Coronary artery (tissue), 2 donors: ENCODE measurements at regions not wholly inside any gene's neighbourhood (a gene's known extent, or its start where the extent isn't known, plus 50 kb on each side); places are given as distances from the start of the nearest gene placed in this dataset.
"Not testable (repeated sequence)": the region's sequence is repeated elsewhere in the genome, so short reads cannot be mapped to it uniquely, and the experiment has no call there.

ENCODE experiments used
- DNase-seq: peaks from one replicate; pipeline ENCODE4 v3.0.0-alpha.2; 2017; ENCODE audit warnings: low spot score
- H3K27ac ChIP-seq, 2 donors: fragments of 200-600 bp; sonication (generic); one replicate each; pipeline ENCODE4 v1.5.1; 2016 to 2019
- H3K4me3 ChIP-seq: fragments of 200-600 bp; sonication (generic); 2 replicates; pipeline ENCODE4 v1.5.1; 2016; ENCODE audit warnings: mild to moderate bottlenecking, moderate library complexity
- TF ChIP-seq, protein P1 (sequence below): fragments of 200-600 bp; sonication (generic); IDR thresholded peaks from one replicate; pipeline ENCODE4 v1.5.1; 2019; ENCODE audit warnings: antibody characterized with exemption

DNA sequence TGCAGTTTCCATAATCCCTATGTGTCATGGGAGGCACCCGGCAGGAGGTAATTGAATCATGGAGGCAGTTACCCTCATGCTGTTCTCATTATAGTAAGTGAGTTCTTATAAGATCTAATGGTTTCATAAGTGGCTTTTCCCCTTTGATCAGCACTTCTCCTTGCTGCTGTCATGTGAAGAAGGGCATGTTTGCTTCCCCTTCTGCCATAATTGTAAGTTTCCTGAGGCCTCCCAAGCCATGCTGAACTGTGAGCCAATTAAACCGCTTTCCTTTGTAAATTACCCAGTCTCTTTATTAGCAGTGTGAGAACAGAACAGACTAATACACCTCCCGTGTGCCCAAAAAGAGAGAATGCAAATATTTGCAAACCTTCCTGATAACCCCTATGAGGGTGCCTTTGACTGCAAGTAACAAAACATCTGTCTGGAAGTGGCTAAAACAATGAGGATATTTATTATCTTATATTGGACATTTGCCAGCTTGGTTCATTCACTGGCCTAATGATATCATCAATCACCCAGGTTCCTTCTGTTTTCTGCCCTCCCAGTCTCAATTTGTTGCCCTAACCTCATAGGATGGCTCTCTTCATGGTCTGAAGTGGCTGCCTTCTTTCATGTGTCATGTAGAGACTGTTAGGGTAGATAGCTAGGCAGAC lies 68.7 kb downstream of the BHLHE40 start:
- H3K4me3 ChIP-seq: no peak overlapping the region
- DNase-seq: no peak
- no peak overlapping the region for H3K27ac ChIP-seq
- TF ChIP-seq, protein P1, sequence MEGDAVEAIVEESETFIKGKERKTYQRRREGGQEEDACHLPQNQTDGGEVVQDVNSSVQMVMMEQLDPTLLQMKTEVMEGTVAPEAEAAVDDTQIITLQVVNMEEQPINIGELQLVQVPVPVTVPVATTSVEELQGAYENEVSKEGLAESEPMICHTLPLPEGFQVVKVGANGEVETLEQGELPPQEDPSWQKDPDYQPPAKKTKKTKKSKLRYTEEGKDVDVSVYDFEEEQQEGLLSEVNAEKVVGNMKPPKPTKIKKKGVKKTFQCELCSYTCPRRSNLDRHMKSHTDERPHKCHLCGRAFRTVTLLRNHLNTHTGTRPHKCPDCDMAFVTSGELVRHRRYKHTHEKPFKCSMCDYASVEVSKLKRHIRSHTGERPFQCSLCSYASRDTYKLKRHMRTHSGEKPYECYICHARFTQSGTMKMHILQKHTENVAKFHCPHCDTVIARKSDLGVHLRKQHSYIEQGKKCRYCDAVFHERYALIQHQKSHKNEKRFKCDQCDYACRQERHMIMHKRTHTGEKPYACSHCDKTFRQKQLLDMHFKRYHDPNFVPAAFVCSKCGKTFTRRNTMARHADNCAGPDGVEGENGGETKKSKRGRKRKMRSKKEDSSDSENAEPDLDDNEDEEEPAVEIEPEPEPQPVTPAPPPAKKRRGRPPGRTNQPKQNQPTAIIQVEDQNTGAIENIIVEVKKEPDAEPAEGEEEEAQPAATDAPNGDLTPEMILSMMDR: no peak

DNA sequence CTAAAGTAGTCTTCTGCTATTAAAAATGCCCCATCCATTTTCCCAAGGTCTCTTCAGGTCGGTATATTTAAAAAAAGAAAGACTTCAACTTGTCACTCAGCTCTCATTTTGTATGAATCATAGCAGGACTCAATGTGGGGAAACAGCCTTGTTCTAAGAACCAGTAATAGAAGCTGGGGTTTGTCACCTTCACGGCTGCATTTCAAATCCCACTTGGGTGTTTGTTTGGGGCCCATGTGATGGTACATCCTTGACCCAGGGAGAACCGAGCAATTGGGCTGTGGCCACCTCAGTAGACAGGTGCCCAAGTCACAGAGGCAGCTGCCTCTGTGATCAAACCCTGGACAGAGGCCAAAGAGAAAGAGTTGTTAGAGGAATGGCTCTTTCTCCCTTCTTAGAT lies 70.3 kb upstream of the ARL8B start:
- TF ChIP-seq, protein P1: no peak
- no peak for DNase-seq
- Histone ChIP-seq H3K4me3 (no peak overlapping the region), H3K27ac (peak overlapping the region in 1 of 2 donors; percentile 79)

DNA sequence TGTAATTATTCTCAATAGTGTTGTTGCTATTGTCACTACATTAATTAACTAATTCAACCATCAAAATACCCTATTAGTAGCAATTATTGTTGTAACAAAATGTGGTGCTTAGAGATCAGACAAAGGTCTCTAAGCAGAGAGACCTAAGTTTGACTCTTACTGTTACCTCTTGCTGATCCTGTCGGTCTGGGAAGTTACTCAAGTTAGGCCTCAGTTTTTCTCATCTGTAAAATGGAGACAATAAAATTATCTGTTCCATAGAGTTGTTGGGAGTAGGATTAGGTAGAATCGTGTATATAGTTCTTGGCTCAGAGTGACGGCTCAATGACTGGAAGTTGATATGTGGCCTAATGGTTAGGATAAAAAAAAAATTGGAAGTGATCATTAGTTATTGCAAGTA lies 69.8 kb upstream of the ARL8B start:
- peak overlapping the region in 1 of 2 donors; percentile 79 for H3K27ac ChIP-seq
- H3K4me3 ChIP-seq: no peak overlapping the region
- DNase-seq: no peak
- TF ChIP-seq, protein P1: no peak

DNA sequence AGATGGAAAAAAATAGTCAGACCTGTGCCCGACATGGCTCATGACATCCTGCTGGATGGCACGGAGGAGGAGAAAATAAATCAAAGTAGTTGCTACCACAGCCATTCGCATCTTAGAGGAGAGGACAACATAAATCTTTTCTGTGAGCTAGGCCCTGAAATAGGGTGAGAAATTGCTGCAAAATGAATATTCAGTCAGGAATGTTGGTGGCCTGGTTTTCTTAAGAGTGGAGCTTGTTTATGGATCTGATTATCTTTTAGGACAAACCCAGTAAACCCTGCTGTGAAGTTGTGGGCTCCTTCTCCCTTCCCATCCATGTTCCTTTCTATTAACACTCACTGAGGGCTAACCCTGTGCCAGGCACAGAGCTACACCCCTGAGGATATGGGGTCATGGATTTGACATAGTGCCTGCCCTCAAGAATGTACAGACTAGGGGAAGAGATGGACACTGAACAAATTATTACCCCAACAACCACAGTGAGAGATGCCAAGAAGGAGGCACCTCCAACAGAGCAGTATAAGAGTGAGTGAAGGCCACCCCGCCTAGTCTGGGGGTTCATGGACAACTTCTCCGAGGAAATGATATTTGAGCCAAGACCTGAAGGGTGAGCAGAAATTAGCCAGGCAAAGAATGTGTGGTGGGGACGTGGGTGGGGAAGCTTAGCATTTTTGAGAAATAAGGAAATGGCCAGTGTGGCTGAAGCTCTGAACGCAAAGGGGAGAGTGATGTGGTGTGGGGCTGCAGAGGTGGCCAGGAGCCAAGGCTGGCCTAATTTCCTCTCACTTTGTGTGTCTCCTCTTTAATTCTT lies 68.9 kb upstream of the ARL8B start:
- Histone ChIP-seq H3K27ac (peak overlapping the region; percentile 33 to 79), H3K4me3 (no peak overlapping the region)
- TF ChIP-seq, protein P1: no peak
- DNase-seq: no peak

DNA sequence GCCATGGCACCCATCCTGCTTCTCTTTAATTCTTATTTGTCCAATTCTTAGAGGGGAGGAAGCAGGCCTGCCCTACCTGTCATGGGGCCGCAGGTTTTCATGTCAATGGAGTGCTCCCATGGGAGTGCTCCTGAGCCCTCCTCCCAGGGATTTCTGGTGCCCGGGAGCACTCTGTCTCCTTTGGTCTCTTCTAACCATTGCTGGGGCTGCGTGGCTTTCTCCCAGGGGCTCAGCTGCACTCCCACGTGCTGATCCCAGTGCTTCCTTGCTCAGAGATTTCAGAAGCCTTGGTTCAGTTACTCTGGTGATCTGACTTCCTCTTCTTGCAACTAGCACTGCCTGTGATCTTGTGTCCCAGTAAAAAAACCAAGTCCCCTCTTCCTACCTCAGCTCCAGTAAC lies 68.0 kb upstream of the ARL8B start:
- Histone ChIP-seq H3K4me3 (no peak overlapping the region), H3K27ac (peak overlapping the region in 1 of 2 donors; percentile 79)
- TF ChIP-seq, protein P1: no peak
- no peak for DNase-seq

DNA sequence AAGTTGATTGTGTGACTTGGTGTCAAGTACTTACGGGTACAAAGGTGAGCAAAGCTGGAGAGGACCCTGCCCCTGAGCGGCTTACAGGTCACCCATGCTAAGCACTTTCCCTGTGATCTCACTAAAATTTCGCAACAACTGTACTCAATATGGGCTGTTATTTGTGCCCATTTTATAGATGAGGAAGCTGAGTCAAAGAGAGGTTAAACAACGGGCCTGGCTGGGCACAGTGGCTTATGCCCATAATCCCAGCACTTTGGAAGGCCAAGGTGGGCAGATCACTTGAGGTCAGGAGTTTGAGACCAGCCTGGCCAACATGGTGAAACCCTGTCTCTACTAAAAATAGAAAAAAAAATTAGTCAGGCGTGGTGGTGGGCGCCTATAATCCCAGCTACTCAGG lies 67.5 kb upstream of the ARL8B start:
- not testable (repeated sequence) for DNase-seq, H3K4me3 ChIP-seq, H3K27ac ChIP-seq

DNA sequence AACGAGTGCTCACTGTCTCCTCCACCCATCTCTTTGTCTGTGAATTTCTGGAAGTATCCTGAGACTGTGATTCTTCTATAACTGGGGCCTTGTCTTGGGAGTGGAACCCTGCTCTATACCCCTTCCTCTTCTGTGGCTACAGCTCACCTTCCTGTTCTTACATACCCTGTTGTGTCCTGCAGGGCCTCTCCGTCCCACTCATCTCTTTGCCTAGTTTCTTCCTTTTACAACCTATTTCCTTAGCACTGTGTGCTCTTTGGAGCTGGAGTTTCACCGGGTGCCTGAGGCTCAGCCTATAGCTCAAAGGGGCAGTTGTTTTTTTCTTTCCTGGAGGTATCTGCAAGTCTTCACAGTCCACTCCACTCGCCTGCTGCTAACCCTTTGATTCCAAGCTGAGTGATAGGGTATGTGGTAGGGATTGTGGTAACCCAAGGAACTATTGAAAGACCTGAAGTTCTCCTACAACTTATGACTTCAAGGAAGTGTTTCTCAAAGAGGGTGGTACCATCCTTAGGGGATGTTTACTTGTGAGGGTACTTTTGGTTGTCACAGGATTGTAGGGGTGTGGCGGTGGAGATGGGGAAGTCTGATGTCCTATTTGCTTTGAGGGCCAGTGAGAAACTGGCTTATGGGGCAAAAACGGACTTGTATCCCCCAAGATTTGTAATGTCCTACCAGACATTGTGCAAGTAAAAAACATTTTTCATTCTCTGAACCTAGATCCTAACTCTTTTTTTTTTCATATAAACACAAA lies 66.6 kb upstream of the ARL8B start:
- H3K27ac ChIP-seq: peak overlapping the region in 1 of 2 donors; percentile 10
- TF ChIP-seq, protein P1: no peak
- H3K4me3 ChIP-seq: no peak overlapping the region
- DNase-seq: no peak
